ENCODE measurements at regions not wholly inside any gene's neighbourhood (a gene's known extent, or its start where the extent isn't known, plus 50 kb on each side); places are given as distances from the start of the nearest gene placed in this dataset.

DNA sequence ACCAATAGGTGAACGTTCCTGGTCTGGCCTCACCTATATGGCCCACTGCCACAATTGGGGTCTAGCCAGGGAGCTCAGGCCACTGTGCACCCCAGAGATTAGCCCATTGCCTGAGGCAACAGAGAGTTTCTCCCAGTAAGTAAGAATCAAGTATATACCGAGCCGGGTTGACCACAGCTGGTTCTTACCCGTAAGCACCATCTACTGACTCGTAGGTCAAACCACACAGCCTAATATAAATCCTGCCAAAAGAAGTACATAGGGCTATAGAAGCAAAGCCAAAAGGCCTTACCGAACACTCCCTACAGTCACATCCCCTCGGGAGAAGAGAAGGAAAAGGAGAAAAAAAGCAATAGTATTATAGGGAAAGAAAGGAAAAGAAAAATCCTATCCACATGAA is 463.6 kb upstream of the GJE1 start:
- DNase-seq: no peak

- no peak for DNase-seq
Measured at GRCh38 chr6:141667580-141668309, 465.0 kb upstream of the GJE1 start.

GRCh38 chr6:141666187-141666586 is 466.5 kb upstream of the GJE1 start:
- no peak for DNase-seq

DNA sequence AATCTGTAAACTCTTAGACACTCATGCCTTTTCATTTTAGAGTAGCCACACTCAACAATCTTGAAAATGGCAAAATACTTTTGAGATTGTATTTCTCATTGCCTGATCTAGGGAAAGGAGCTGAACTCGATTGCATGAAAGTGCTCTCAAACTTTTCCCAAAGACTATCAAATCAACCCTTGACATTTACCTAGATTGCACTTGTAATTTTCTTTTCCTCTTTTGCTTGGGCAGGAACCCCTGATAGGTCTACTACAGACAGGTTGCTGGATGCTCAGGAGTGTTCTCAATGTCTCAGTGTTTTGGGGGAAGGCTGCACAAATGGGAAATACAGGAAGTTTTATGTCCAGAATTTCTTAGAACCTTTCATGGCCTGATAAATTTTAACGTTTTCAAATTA is 468.0 kb upstream of the GJE1 start:
- DNase-seq: no peak

GRCh38 chr6:141659582-141659981 is 473.1 kb upstream of the GJE1 start:
- DNase-seq: no peak

- no peak for DNase-seq
Measured at GRCh38 chr6:141658696-141659095, 474.0 kb upstream of the GJE1 start.

- DNase-seq: no peak
Measured at GRCh38 chr6:141657812-141658211, 474.9 kb upstream of the GJE1 start.

- DNase-seq: no peak
Measured at GRCh38 chr6:141653590-141653989, 479.1 kb upstream of the GJE1 start.

DNA sequence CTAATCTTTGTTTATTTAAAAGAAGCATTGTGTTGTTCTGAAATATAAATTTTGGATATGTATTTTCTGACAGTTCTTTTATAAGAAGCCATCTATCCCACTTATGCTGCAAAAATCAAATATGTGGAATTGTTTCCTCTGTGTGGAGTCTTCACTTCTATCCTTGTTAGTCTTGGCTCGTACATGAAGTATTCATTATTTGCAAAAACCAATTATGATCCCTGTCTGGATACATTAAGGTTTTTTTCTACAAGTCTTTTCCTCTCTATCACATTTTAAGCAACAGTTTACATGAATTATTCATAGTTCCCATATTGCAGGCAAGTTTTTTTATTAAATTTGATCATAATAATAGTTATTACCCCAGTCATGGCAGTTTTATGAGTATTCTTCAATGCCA is 490.8 kb upstream of the GJE1 start:
- DNase-seq: no peak

GRCh38 chr6:141641406-141641805 is 491.3 kb upstream of the GJE1 start:
- DNase-seq: no peak

- no peak for DNase-seq
Measured at GRCh38 chr6:141635621-141636020, 497.1 kb upstream of the GJE1 start.

DNA sequence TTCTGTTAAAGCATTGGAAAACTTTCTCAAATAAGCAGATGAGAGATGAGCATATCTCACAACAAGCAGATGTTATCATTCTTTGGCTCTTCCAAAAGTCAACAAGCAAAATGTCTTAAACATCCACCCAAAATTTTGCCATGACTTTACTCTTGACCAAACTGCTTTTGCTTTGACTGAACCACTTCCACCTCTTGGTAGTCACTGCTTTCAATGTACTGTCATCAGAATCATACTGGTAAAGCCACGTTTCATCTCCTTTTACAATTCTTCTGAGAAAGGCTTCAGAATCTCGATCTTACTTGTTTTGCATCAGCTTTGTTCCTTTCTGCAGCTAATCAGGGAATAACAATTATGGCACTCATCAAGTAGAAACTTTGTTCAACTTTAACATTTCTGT is 498.5 kb upstream of the GJE1 start:
- no peak for DNase-seq

- DNase-seq: no peak
Measured at GRCh38 chr6:141624301-141624700, 508.4 kb upstream of the GJE1 start.

DNA sequence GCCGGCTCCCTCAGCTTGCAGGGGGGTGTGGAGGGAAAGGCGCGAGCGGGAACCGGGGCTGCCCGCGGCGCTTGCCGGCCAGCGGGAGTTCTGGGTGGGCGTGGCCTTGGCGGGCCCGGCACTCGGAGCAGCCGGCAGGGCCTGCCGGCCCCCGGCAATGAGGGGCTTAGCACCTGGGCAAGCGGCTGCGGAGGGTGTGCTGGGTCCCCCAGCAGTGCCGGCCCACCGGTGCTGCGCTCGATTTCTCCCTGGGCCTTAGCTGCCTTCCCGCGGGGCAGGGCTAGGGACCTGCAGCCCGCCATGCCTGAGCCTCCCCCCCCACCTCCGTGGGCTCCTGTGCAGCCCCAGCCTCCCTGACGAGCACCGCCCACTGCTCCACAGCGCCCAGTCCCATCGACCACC is 514.5 kb upstream of the GJE1 start:
- no peak for DNase-seq

GRCh38 chr6:141610741-141611140 is 522.0 kb upstream of the GJE1 start:
- DNase-seq: no peak

DNA sequence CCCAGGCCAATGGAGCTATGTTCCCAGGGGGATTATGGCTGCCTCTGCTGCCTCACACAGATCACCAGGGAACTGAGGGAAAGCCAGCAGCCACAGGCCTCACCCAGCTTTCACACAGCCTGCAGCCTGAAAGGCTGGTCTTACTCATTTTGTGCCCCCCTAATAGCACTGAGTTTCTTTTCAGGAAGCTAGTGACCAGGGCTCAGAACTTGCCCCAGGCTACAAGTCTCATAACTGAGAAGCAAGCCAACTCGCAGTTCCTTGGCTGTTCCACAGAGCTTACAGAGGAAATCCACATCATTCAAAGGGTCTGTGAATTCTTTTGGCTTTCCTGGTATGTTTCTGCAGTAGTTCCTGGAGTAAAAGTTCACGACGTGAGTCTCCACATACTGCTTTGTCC is 524.8 kb upstream of the GJE1 start:
- no peak for DNase-seq

DNA sequence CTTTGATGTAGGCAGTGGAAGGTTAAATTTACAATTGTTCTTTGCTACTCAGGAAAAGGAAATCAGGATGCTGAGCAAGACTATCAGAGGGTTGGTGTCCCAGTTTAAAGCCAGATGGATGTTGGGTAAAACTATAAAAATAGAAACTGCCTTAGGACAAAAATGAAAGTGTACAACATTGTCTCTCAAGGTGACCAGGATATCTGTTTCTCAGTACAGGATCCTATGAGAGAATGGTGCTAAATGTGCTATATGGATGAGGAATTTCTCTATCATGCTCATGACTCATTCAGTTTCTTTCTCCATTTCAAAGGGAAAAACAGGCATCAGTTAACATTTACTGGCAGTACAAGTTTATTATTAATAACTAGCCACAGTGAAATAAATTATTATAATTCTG is 534.2 kb upstream of the GJE1 start:
- no peak for DNase-seq

GRCh38 chr6:141594874-141595273 is 537.9 kb upstream of the GJE1 start:
- no peak for DNase-seq

DNA sequence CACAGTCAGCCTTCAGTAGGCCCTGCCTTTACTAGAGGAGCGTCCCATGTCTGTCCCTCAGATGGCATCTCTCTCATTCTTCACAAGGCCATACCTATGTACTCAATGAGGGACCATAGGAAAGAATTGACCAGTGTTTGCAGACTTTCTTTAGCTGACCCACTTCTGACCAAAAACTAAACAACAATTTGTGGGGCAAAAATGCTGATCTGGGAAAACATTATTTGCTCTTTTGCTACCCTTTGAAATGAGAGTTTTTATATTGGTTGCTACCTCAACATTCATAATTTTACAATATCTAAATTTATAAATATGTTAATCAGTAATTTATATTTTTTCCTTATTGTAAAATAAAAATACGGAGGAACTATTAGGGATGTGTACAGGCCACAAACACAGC is 539.4 kb upstream of the GJE1 start:
- no peak for DNase-seq

DNA sequence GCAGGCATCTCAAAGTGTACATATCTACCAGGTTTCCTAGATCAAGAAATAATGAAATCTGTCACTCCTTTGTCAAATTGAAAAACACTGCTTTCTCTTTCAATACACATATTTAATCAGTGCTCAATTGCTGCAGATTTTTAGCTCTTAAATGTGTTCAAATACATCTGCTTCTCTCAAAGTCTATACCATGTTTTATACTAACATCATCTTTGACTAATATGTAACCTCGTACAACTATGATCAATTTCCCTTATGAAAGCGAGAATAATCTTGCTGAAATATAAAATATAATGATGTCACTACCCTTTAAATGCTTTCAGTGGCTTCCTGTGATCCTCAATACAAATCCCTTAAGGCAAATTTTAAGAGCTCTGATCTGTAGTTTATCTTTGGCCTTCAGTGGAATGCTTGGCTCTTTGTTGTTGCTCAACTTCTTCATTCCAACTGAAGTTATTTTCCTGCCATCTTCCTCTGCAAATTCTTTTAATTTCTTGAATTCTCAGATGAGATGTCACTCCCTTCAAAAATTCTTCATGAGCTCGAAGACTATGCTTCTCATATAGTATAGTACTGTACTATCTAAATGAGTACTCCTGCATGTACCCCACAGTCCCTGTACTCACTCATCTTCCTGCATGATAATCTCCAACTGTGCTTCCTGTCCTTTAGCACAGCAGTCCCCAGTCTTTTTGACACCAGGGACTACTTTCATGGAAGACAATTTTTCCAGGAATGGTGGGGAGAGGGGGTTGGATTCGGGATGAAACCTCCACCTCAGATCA is 545.1 kb upstream of the GJE1 start:
- DNase-seq: no peak

DNA sequence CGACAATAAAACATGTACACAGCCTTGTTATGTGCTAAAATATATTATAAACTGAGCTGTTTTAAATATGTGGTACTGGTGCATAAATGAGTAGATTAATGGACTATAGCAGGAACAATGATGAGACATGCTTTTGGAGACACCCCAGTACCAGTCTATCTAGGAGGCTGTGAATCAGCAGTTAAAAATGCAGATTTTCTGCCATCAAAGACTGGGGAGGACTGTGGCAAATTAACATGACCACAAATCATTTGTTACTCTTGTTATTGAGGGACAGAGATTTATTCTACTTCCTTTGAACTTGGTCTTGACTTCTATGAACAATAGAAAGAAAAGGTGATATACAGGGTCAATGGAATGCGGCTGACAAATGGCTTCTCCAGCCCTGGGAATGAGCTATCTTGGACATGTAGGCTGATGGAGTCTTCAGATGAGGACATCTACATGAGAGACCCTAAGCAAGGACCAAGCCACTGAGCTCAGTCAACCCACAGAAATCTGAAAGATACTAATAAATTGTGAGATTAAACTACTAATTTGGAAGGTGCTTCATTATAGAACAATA is 551.7 kb upstream of the GJE1 start:
- DNase-seq: no peak

DNA sequence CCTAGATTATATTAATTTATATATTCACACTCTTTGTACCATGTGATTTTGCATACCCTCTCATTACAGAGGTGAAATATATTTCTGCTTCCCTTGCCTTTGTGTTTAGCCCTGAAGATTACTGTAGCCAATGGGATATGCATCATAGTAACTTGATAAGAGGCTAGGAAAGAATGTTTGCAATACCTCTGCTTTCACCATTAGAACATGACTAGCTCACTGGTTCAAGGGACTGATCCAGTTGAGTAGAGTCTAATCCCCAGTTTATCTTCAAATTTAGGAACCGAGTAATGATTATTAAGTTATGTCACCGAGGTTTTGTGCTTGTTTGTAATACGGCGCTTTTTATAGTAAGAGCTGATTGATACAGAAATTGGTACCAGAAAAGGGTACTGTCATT is 552.6 kb upstream of the GJE1 start:
- no peak for DNase-seq

- DNase-seq: no peak
Measured at GRCh38 chr6:141576751-141577150, 556.0 kb upstream of the GJE1 start.

Measured in femur (tissue), 1 donor.